WTC11 (cell line): ENCODE measurements at regions not wholly inside any gene's neighbourhood (a gene's known extent, or its start where the extent isn't known, plus 50 kb on each side); places are given as distances from the start of the nearest gene placed in this dataset.
"Not testable (repeated sequence)": the region's sequence is repeated elsewhere in the genome, so short reads cannot be mapped to it uniquely, and the experiment has no call there.

Experiments used
- ATAC-seq: fragments of 200-7000 bp; cut with Tn5 transposase; 2 replicates; pipeline ENCODE4 v1.10.0; 2021; ENCODE audit warnings: mild to moderate bottlenecking, moderate library complexity
- CTCF ChIA-PET: fragments of 300-600 bp; sonication (Branson Sonifier 250); formaldehyde crosslinking; loops from one replicate; lab custom pipeline; 2021; ENCODE audit warnings: antibody characterized with exemption; lab: Charles Lee
- POLR2A ChIA-PET: fragments of 350-600 bp; sonication (Branson Sonifier 250); formaldehyde crosslinking; loops from one replicate; lab custom pipeline; 2021; ENCODE audit warnings: antibody characterized with exemption; lab: Charles Lee
- DNase-seq: peaks from one replicate; pipeline ENCODE4 v3.0.0; 2021; ENCODE audit warnings: low spot score
- H3K27ac Mint-ChIP-seq: 2 replicates; pipeline ENCODE4 v1.8.0; 2021; ENCODE audit warnings: mixed read lengths
- H3K27me3 Mint-ChIP-seq: 2 replicates; pipeline ENCODE4 v1.8.0; 2021; ENCODE audit warnings: low read depth, mild to moderate bottlenecking, moderate library complexity, mixed read lengths
- H3K36me3 Mint-ChIP-seq: 2 replicates; pipeline ENCODE4 v1.8.0; 2021; ENCODE audit warnings: mixed read lengths
- H3K4me1 Mint-ChIP-seq: 2 replicates; pipeline ENCODE4 v1.8.0; 2022; ENCODE audit warnings: mixed read lengths
- H3K4me3 Mint-ChIP-seq: 2 replicates; pipeline ENCODE4 v1.8.0; 2021; ENCODE audit warnings: mild to moderate bottlenecking, moderate library complexity, mixed read lengths
- H3K9me3 Mint-ChIP-seq: 2 replicates; pipeline ENCODE4 v1.8.0; 2021; ENCODE audit warnings: mixed read lengths
- ATF2 ChIP-seq: sonication (generic); formaldehyde crosslinking; IDR thresholded peaks from 2 replicates; pipeline ENCODE4 v1.8.1; 2022; ENCODE audit warnings: low read depth, missing genetic modification reagents, borderline replicate concordance
- CREB1 ChIP-seq: sonication (generic); formaldehyde crosslinking; IDR thresholded peaks from 2 replicates; pipeline ENCODE4 v1.8.0; 2023; ENCODE audit warnings: mild to moderate bottlenecking, missing genetic modification reagents
- ETV6 ChIP-seq: sonication (generic); formaldehyde crosslinking; IDR thresholded peaks from 2 replicates; pipeline ENCODE4 v1.8.1; 2022; ENCODE audit warnings: mild to moderate bottlenecking, missing genetic modification reagents
- FOXJ3 ChIP-seq: sonication (generic); formaldehyde crosslinking; IDR thresholded peaks from 2 replicates; pipeline ENCODE4 v1.9.0; 2021; ENCODE audit warnings: missing genetic modification reagents, mild to moderate bottlenecking, borderline replicate concordance
- MXD4 ChIP-seq: fragments of 250-450 bp; sonication (Bioruptor Pico); IDR thresholded peaks from 2 replicates; pipeline ENCODE4 v1.8.0; 2021; ENCODE audit warnings: mild to moderate bottlenecking, moderate library complexity, borderline replicate concordance
- NFE2L1 ChIP-seq: sonication (generic); formaldehyde crosslinking; IDR thresholded peaks from 2 replicates; pipeline ENCODE4 v1.8.1; 2023; ENCODE audit warnings: missing genetic modification reagents
- NR1H2 ChIP-seq: sonication (generic); formaldehyde crosslinking; IDR thresholded peaks from 2 replicates; pipeline ENCODE4 v1.9.0; 2021; ENCODE audit warnings: mild to moderate bottlenecking, moderate library complexity, missing genetic modification reagents
- NR2C2 ChIP-seq: sonication (generic); formaldehyde crosslinking; IDR thresholded peaks from 2 replicates; pipeline ENCODE4 v1.8.0; 2022; ENCODE audit warnings: mild to moderate bottlenecking, missing genetic modification reagents
- NR3C1 ChIP-seq: sonication (generic); formaldehyde crosslinking; conservative IDR thresholded peaks from 2 replicates; pipeline ENCODE4 v1.8.1; 2023; ENCODE audit warnings: low read depth, mild to moderate bottlenecking, missing genetic modification reagents
- PREB ChIP-seq: sonication (generic); formaldehyde crosslinking; IDR thresholded peaks from 2 replicates; pipeline ENCODE4 v1.8.1; 2022; ENCODE audit warnings: mild to moderate bottlenecking, missing genetic modification reagents, moderate library complexity, borderline replicate concordance
- PRRX2 ChIP-seq: fragments of 250-450 bp; sonication (Bioruptor Pico); IDR thresholded peaks from 2 replicates; pipeline ENCODE4 v1.8.0; 2021; ENCODE audit warnings: mild to moderate bottlenecking
- RELA ChIP-seq: sonication (generic); formaldehyde crosslinking; IDR thresholded peaks from 2 replicates; pipeline ENCODE4 v1.8.1; 2022; ENCODE audit warnings: missing genetic modification reagents, mild to moderate bottlenecking, borderline replicate concordance
- SOX15 ChIP-seq: fragments of 250-450 bp; sonication (Bioruptor Pico); IDR thresholded peaks from 2 replicates; pipeline ENCODE4 v1.9.0; 2021; ENCODE audit warnings: mild to moderate bottlenecking
- TCF7 ChIP-seq: sonication (generic); formaldehyde crosslinking; IDR thresholded peaks from 2 replicates; pipeline ENCODE4 v1.8.0; 2022; ENCODE audit warnings: mild to moderate bottlenecking, low read depth, missing genetic modification reagents, moderate library complexity
- TEAD4 ChIP-seq: sonication (generic); formaldehyde crosslinking; IDR thresholded peaks from 2 replicates; pipeline ENCODE4 v1.8.0; 2022; ENCODE audit warnings: mild to moderate bottlenecking, missing genetic modification reagents
- USF1 ChIP-seq: sonication (generic); formaldehyde crosslinking; IDR thresholded peaks from 2 replicates; pipeline ENCODE4 v1.8.0; 2022; ENCODE audit warnings: mild to moderate bottlenecking, missing genetic modification reagents
- ZNF121 ChIP-seq: sonication (generic); formaldehyde crosslinking; IDR thresholded peaks from 2 replicates; pipeline ENCODE4 v1.8.0; 2023; ENCODE audit warnings: missing genetic modification reagents
- ZNF263 ChIP-seq: sonication (generic); formaldehyde crosslinking; IDR thresholded peaks from 2 replicates; pipeline ENCODE4 v1.8.1; 2022; ENCODE audit warnings: low read depth, mild to moderate bottlenecking, moderate library complexity, missing genetic modification reagents
- TF ChIP-seq, protein P1 (sequence below): sonication (generic); formaldehyde crosslinking; IDR thresholded peaks from 2 replicates; pipeline ENCODE4 v1.8.1; 2023; ENCODE audit warnings: mild to moderate bottlenecking, missing genetic modification reagents, borderline replicate concordance
- TF ChIP-seq, protein P2 (sequence below): sonication (generic); formaldehyde crosslinking; IDR thresholded peaks from 2 replicates; pipeline ENCODE4 v1.8.1; 2023; ENCODE audit warnings: mild to moderate bottlenecking, missing genetic modification reagents
- TF ChIP-seq, protein P3 (sequence below): sonication (generic); formaldehyde crosslinking; IDR thresholded peaks from 2 replicates; pipeline ENCODE4 v1.8.1; 2022; ENCODE audit warnings: mild to moderate bottlenecking, moderate library complexity, missing genetic modification reagents
- TF ChIP-seq, protein P4 (sequence below): sonication (generic); formaldehyde crosslinking; conservative IDR thresholded peaks from 2 replicates; pipeline ENCODE4 v1.8.1; 2023; ENCODE audit warnings: mild to moderate bottlenecking, low read depth, missing genetic modification reagents, moderate library complexity

GRCh38 chr21:15311510-15311909, 246.7 kb upstream of the NRIP1 start (continued):
- TF ChIP-seq, protein P1, sequence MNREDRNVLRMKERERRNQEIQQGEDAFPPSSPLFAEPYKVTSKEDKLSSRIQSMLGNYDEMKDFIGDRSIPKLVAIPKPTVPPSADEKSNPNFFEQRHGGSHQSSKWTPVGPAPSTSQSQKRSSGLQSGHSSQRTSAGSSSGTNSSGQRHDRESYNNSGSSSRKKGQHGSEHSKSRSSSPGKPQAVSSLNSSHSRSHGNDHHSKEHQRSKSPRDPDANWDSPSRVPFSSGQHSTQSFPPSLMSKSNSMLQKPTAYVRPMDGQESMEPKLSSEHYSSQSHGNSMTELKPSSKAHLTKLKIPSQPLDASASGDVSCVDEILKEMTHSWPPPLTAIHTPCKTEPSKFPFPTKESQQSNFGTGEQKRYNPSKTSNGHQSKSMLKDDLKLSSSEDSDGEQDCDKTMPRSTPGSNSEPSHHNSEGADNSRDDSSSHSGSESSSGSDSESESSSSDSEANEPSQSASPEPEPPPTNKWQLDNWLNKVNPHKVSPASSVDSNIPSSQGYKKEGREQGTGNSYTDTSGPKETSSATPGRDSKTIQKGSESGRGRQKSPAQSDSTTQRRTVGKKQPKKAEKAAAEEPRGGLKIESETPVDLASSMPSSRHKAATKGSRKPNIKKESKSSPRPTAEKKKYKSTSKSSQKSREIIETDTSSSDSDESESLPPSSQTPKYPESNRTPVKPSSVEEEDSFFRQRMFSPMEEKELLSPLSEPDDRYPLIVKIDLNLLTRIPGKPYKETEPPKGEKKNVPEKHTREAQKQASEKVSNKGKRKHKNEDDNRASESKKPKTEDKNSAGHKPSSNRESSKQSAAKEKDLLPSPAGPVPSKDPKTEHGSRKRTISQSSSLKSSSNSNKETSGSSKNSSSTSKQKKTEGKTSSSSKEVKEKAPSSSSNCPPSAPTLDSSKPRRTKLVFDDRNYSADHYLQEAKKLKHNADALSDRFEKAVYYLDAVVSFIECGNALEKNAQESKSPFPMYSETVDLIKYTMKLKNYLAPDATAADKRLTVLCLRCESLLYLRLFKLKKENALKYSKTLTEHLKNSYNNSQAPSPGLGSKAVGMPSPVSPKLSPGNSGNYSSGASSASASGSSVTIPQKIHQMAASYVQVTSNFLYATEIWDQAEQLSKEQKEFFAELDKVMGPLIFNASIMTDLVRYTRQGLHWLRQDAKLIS (CRISPR knock-in tag) = no peak
- TF ChIP-seq USF1 (CRISPR knock-in tag) (no peak), ZNF121 (CRISPR knock-in tag) (no peak), ATF2 (no peak), NR3C1 (CRISPR knock-in tag) (no peak), TEAD4 (CRISPR knock-in tag) (no peak), PREB (CRISPR knock-in tag) (no peak), MXD4 (CRISPR knock-in tag) (no peak)
- TF ChIP-seq, protein P2, sequence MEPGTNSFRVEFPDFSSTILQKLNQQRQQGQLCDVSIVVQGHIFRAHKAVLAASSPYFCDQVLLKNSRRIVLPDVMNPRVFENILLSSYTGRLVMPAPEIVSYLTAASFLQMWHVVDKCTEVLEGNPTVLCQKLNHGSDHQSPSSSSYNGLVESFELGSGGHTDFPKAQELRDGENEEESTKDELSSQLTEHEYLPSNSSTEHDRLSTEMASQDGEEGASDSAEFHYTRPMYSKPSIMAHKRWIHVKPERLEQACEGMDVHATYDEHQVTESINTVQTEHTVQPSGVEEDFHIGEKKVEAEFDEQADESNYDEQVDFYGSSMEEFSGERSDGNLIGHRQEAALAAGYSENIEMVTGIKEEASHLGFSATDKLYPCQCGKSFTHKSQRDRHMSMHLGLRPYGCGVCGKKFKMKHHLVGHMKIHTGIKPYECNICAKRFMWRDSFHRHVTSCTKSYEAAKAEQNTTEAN (CRISPR knock-in tag) = no peak

GRCh38 chr21:15317034-15317433, 252.2 kb upstream of the NRIP1 start:
- DNase-seq, H3K27ac Mint-ChIP-seq, POLR2A ChIA-PET, CTCF ChIA-PET, H3K9me3 Mint-ChIP-seq, H3K36me3 Mint-ChIP-seq, ATAC-seq, H3K27me3 Mint-ChIP-seq, H3K4me3 Mint-ChIP-seq, H3K4me1 Mint-ChIP-seq: not testable (repeated sequence)

- H3K27me3 Mint-ChIP-seq = no peaks in the 10 kb centered on the region; the same call in 1 of the 2 replicates
- H3K4me3 Mint-ChIP-seq = no peak overlapping the region
- ChIA-PET POLR2A (no interaction called here), CTCF (no interaction called here)
- no peaks in the 10 kb centered on the region for H3K4me1 Mint-ChIP-seq
- no peak overlapping the region for H3K27ac Mint-ChIP-seq
- ATAC-seq (no peak), DNase-seq (no peak)
- H3K36me3 Mint-ChIP-seq = peaks cover 7% of the 10 kb centered on the region
- H3K9me3 Mint-ChIP-seq = peaks cover 7% of the 10 kb centered on the region
- TF ChIP-seq SOX15 (CRISPR knock-in tag) (no peak), TCF7 (CRISPR knock-in tag) (no peak), NFE2L1 (no peak), USF1 (CRISPR knock-in tag) (no peak), RELA (CRISPR knock-in tag) (no peak), FOXJ3 (CRISPR knock-in tag) (no peak), CREB1 (no peak), TEAD4 (CRISPR knock-in tag) (no peak), NR2C2 (CRISPR knock-in tag) (no peak), ETV6 (CRISPR knock-in tag) (no peak), PRRX2 (CRISPR knock-in tag) (no peak), NR1H2 (CRISPR knock-in tag) (no peak), ZNF263 (no peak)
- TF ChIP-seq, protein P3, sequence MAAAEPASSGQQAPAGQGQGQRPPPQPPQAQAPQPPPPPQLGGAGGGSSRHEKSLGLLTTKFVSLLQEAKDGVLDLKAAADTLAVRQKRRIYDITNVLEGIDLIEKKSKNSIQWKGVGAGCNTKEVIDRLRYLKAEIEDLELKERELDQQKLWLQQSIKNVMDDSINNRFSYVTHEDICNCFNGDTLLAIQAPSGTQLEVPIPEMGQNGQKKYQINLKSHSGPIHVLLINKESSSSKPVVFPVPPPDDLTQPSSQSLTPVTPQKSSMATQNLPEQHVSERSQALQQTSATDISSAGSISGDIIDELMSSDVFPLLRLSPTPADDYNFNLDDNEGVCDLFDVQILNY (CRISPR knock-in tag) = no peak
- TF ChIP-seq, protein P4, sequence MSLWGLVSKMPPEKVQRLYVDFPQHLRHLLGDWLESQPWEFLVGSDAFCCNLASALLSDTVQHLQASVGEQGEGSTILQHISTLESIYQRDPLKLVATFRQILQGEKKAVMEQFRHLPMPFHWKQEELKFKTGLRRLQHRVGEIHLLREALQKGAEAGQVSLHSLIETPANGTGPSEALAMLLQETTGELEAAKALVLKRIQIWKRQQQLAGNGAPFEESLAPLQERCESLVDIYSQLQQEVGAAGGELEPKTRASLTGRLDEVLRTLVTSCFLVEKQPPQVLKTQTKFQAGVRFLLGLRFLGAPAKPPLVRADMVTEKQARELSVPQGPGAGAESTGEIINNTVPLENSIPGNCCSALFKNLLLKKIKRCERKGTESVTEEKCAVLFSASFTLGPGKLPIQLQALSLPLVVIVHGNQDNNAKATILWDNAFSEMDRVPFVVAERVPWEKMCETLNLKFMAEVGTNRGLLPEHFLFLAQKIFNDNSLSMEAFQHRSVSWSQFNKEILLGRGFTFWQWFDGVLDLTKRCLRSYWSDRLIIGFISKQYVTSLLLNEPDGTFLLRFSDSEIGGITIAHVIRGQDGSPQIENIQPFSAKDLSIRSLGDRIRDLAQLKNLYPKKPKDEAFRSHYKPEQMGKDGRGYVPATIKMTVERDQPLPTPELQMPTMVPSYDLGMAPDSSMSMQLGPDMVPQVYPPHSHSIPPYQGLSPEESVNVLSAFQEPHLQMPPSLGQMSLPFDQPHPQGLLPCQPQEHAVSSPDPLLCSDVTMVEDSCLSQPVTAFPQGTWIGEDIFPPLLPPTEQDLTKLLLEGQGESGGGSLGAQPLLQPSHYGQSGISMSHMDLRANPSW (CRISPR knock-in tag) = no peak
These were observed 254.9 kb upstream of the NRIP1 start for GRCh38 chr21:15319727-15320126.
